Small intestine (tissue), 7 donors: ENCODE measurements at regions not wholly inside any gene's neighbourhood (a gene's known extent, or its start where the extent isn't known, plus 50 kb on each side); places are given as distances from the start of the nearest gene placed in this dataset.
"Not testable (repeated sequence)": the region's sequence is repeated elsewhere in the genome, so short reads cannot be mapped to it uniquely, and the experiment has no call there.

Source experiments
- DNase-seq, 2 donors: peaks; one replicate each; pipeline versions ENCODE4 v3.0.0 to v3.0.0-alpha.2; 2013
- FAIRE-seq: peaks from 2 replicates; lab custom pipeline; 2012; peaks lifted over from hg19 to GRCh38; lab: Jason Lieb, UNC
- H3K27ac ChIP-seq, 3 donors: one replicate each; pipeline ENCODE4 v1.5.1; 2013; ENCODE audit warnings: low read length in 2 of 3, mild to moderate bottlenecking in 2 of 3, control low read depth in 1 of 3, inconsistent platforms in 1 of 3, low read depth in 1 of 3, moderate library complexity in 1 of 3
- H3K27me3 ChIP-seq, 3 donors: one replicate each; pipeline ENCODE4 v1.6.1; 2013; ENCODE audit warnings: low read length in 3 of 3, inconsistent platforms in 1 of 3; ENCODE audit not compliant: control insufficient read depth in 3 of 3, insufficient read depth in 3 of 3
- H3K36me3 ChIP-seq, 3 donors: one replicate each; pipeline ENCODE4 v1.6.1; 2013; ENCODE audit warnings: low read length in 3 of 3, inconsistent platforms in 1 of 3, low read depth in 1 of 3, mild to moderate bottlenecking in 1 of 3, moderate library complexity in 1 of 3; ENCODE audit not compliant: control insufficient read depth in 3 of 3, insufficient read depth in 2 of 3
- H3K4me1 ChIP-seq, 3 donors: one replicate each; pipeline ENCODE4 v1.6.1; 2013; ENCODE audit warnings: low read length in 2 of 3, inconsistent platforms in 1 of 3, low read depth in 1 of 3, mild to moderate bottlenecking in 1 of 3, moderate library complexity in 1 of 3; ENCODE audit not compliant: control insufficient read depth in 3 of 3, insufficient read depth in 2 of 3
- H3K4me3 ChIP-seq, 3 donors: one replicate each; pipeline ENCODE4 v1.5.1; 2013; ENCODE audit warnings: low read length in 3 of 3, control low read depth in 1 of 3, inconsistent platforms in 1 of 3, low read depth in 1 of 3, mild to moderate bottlenecking in 1 of 3, moderate library complexity in 1 of 3
- H3K9me3 ChIP-seq, 2 donors: one replicate each; pipeline ENCODE4 v1.6.1; 2013; ENCODE audit warnings: low read depth in 1 of 2, low read length in 1 of 2; ENCODE audit not compliant: control insufficient read depth in 2 of 2, insufficient read depth in 1 of 2
- WGBS, 3 donors: extraction: QIAGEN DNeasy Blood & Tissue Kit; methylation state at CpG; one replicate each; pipeline ENCODE4 v1.1.7; 2013; 5-methylcytosine and 5-hydroxymethylcytosine counted together
- donor health status: healthy with polysubstance abuse.
- donor health status: control.
- donor health status: control.
- donor health status: Bipolar disorder and iron deficiency.
- donor health status: healthy.

- H3K9me3 ChIP-seq, H3K36me3 ChIP-seq, H3K27me3 ChIP-seq, H3K4me3 ChIP-seq, FAIRE-seq, DNase-seq, H3K4me1 ChIP-seq, H3K27ac ChIP-seq: not testable (repeated sequence)
- 41 to 75% (median 66%) methylated on average over 4 of the region's 4 CpGs for WGBS, 3 donors
Observed at GRCh38 chr5:99471726-99472125, 542.9 kb upstream of the CHD1 start.

GRCh38 chr5:99471178-99471577 is 542.4 kb upstream of the CHD1 start:
- WGBS, 3 donors = 4 to 44% (median 22%) methylated on average over 1 of the region's 1 CpG
- H3K4me3 ChIP-seq, H3K27me3 ChIP-seq, H3K36me3 ChIP-seq, H3K9me3 ChIP-seq, H3K27ac ChIP-seq, H3K4me1 ChIP-seq: not testable (repeated sequence)
- FAIRE-seq = peak; percentile 98
- peak in 1 of 2 donors; percentile 2 for DNase-seq

GRCh38 chr5:99470636-99471035 is 541.8 kb upstream of the CHD1 start:
- H3K4me3 ChIP-seq, H3K27ac ChIP-seq, H3K27me3 ChIP-seq, DNase-seq, H3K36me3 ChIP-seq, H3K4me1 ChIP-seq, H3K9me3 ChIP-seq: not testable (repeated sequence)
- 35 to 56% (median 42%) methylated on average over 3 of the region's 3 CpGs for WGBS, 3 donors
- peak; percentile 10 for FAIRE-seq

- Histone ChIP-seq H3K27me3 (no peaks in the 10 kb centered on the region), H3K36me3 (no peaks in the 10 kb centered on the region), H3K27ac (no peak overlapping the region), H3K9me3 (no peaks in the 10 kb centered on the region), H3K4me1 (no peaks in the 10 kb centered on the region), H3K4me3 (no peak overlapping the region)
- DNase-seq = no peak
- no peak for FAIRE-seq
- 39 to 59% (median 44%) methylated on average over 2 of the region's 2 CpGs for WGBS, 3 donors
Observed at GRCh38 chr5:99460701-99461100, 531.9 kb upstream of the CHD1 start.

- H3K9me3 ChIP-seq = no peaks in the 10 kb centered on the region
- H3K27ac ChIP-seq = no peak overlapping the region
- H3K4me1 ChIP-seq = no peaks in the 10 kb centered on the region
- 14 to 59% (median 42%) methylated on average over 2 of the region's 2 CpGs for WGBS, 3 donors
- DNase-seq = no peak
- H3K36me3 ChIP-seq = no peaks in the 10 kb centered on the region
- FAIRE-seq = no peak
- no peaks in the 10 kb centered on the region for H3K27me3 ChIP-seq
- H3K4me3 ChIP-seq = no peak overlapping the region
Observed at GRCh38 chr5:99453196-99453595, 524.4 kb upstream of the CHD1 start.

GRCh38 chr5:99449786-99450185 is 521.0 kb upstream of the CHD1 start:
- WGBS, 3 donors = 51 to 66% (median 58%) methylated on average over 3 of the region's 3 CpGs
- Histone ChIP-seq H3K4me1 (no peaks in the 10 kb centered on the region), H3K27me3 (no peaks in the 10 kb centered on the region), H3K9me3 (no peaks in the 10 kb centered on the region), H3K36me3 (no peaks in the 10 kb centered on the region), H3K4me3 (no peak overlapping the region), H3K27ac (no peak overlapping the region)
- FAIRE-seq (no peak), DNase-seq (no peak)

GRCh38 chr5:99445805-99446204 is 517.0 kb upstream of the CHD1 start:
- no peaks in the 10 kb centered on the region for H3K36me3 ChIP-seq
- no peak overlapping the region for H3K27ac ChIP-seq
- DNase-seq = no peak
- no peaks in the 10 kb centered on the region for H3K27me3 ChIP-seq
- no peaks in the 10 kb centered on the region for H3K9me3 ChIP-seq
- no peak overlapping the region for H3K4me3 ChIP-seq
- WGBS, 3 donors = 18 to 60% (median 29%) methylated on average over 1 of the region's 1 CpG
- no peak for FAIRE-seq
- H3K4me1 ChIP-seq = no peaks in the 10 kb centered on the region

GRCh38 chr5:99441235-99441634 is 512.4 kb upstream of the CHD1 start:
- no peaks in the 10 kb centered on the region for H3K36me3 ChIP-seq
- H3K4me1 ChIP-seq = no peaks in the 10 kb centered on the region
- DNase-seq (no peak), FAIRE-seq (no peak)
- H3K9me3 ChIP-seq = no peaks in the 10 kb centered on the region
- 73 to 83% (median 76%) methylated on average over 3 of the region's 3 CpGs for WGBS, 3 donors
- H3K27ac ChIP-seq = no peak overlapping the region
- no peak overlapping the region for H3K4me3 ChIP-seq
- H3K27me3 ChIP-seq = no peaks in the 10 kb centered on the region

GRCh38 chr5:99438619-99439018 is 509.8 kb upstream of the CHD1 start:
- FAIRE-seq = no peak
- 22 to 52% (median 39%) methylated on average over 7 of the region's 7 CpGs for WGBS, 3 donors
- H3K4me1 ChIP-seq = no peaks in the 10 kb centered on the region
- no peak overlapping the region for H3K4me3 ChIP-seq
- H3K27me3 ChIP-seq = no peaks in the 10 kb centered on the region
- no peak overlapping the region for H3K27ac ChIP-seq
- no peak for DNase-seq
- no peaks in the 10 kb centered on the region for H3K36me3 ChIP-seq
- H3K9me3 ChIP-seq = no peaks in the 10 kb centered on the region
